ENCODE measurements at regions not wholly inside any gene's neighbourhood (a gene's known extent, or its start where the extent isn't known, plus 50 kb on each side); places are given as distances from the start of the nearest gene placed in this dataset.

DNA sequence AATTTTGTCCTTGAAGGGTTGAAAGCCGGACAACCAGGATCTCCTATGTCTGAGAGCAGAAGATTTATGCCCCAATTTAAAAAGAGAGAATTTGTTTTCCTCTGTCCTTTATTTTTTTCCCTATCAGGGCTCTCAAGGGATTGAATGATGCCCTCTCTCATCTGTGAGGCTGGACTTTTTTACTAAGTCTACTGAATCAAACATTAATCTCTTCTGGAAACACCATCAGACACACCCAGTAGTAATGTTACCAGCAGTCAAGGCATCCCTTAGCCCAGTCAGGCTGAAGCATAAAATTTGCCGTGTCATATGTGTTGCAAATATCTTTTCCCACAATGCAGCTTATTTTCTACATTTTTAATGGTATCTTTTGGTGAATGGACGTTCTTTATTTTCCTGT, 1497.9 kb downstream of the MAT2B start:
- TF ChIP-seq, protein P1, sequence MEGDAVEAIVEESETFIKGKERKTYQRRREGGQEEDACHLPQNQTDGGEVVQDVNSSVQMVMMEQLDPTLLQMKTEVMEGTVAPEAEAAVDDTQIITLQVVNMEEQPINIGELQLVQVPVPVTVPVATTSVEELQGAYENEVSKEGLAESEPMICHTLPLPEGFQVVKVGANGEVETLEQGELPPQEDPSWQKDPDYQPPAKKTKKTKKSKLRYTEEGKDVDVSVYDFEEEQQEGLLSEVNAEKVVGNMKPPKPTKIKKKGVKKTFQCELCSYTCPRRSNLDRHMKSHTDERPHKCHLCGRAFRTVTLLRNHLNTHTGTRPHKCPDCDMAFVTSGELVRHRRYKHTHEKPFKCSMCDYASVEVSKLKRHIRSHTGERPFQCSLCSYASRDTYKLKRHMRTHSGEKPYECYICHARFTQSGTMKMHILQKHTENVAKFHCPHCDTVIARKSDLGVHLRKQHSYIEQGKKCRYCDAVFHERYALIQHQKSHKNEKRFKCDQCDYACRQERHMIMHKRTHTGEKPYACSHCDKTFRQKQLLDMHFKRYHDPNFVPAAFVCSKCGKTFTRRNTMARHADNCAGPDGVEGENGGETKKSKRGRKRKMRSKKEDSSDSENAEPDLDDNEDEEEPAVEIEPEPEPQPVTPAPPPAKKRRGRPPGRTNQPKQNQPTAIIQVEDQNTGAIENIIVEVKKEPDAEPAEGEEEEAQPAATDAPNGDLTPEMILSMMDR (IDR thresholded peaks at IDR 0.05; ENCODE audit: poor library complexity, severe bottlenecking) = no peak
- ATAC-seq (ENCODE audit: low read depth) = no peak
- H3K27ac ChIP-seq (ENCODE audit: poor library complexity, severe bottlenecking) = no peak overlapping the region
- H3K27me3 ChIP-seq (ENCODE audit: insufficient read depth, poor library complexity, severe bottlenecking) = peaks cover 12% of the 10 kb centered on the region
- no peaks in the 10 kb centered on the region for H3K4me1 ChIP-seq (ENCODE audit: insufficient read depth, poor library complexity, severe bottlenecking)
- no peak overlapping the region for H3K4me3 ChIP-seq (ENCODE audit: severe bottlenecking)
- no peaks in the 10 kb centered on the region for H3K36me3 ChIP-seq (ENCODE audit: low read depth)
- DNase-seq (ENCODE audit: low spot score) = no peak
- no peaks in the 10 kb centered on the region for H3K9me3 ChIP-seq (ENCODE audit: severe bottlenecking)

DNA sequence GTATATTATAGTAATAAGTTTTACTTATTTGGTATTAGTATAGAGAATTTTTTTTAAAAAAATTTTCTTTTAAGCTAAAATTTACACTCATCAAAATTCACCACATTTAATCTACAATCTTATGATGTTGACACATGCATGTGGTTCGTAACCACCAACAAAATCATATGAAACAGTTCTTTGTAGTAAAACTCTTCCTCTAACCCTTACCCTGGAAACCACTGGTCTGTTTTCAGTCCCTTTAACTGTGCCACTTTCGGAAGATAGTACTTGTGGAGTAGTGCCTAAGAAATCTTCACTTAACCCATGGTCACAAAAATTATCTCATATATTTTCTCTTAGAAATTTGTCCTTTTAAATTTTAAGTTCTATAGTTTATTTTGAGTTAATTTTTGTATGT, 1498.8 kb downstream of the MAT2B start:
- Histone ChIP-seq H3K36me3 (ENCODE audit: low read depth) (no peaks in the 10 kb centered on the region), H3K27ac (ENCODE audit: poor library complexity, severe bottlenecking) (no peak overlapping the region), H3K27me3 (ENCODE audit: insufficient read depth, poor library complexity, severe bottlenecking) (peaks cover 12% of the 10 kb centered on the region), H3K4me3 (ENCODE audit: severe bottlenecking) (no peak overlapping the region), H3K4me1 (ENCODE audit: insufficient read depth, poor library complexity, severe bottlenecking) (no peaks in the 10 kb centered on the region), H3K9me3 (ENCODE audit: severe bottlenecking) (no peaks in the 10 kb centered on the region)
- TF ChIP-seq, protein P1 (IDR thresholded peaks at IDR 0.05; ENCODE audit: poor library complexity, severe bottlenecking) = no peak
- DNase-seq (ENCODE audit: low spot score) (no peak), ATAC-seq (ENCODE audit: low read depth) (no peak)

DNA sequence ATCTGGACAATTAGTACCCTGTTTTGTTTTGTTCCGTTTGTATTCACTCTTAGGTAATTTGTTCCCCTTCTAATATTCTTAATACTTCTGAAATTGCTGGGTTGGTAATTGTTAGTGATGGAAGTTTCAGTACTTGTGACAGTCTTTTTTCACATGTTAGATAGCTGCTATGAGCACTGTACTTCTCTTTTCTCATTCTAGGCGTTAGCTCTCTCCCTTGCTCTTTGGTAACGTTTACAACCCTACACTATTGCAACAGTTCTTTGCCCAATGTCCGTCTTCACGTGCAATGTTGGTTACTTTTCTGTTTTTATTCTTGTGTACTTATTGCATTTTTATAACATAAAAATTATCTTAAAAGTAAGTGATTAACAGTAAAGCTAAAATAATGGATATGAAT, 1509.0 kb downstream of the MAT2B start:
- Histone ChIP-seq H3K4me1 (ENCODE audit: insufficient read depth, poor library complexity, severe bottlenecking) (no peaks in the 10 kb centered on the region), H3K36me3 (ENCODE audit: low read depth) (no peaks in the 10 kb centered on the region), H3K9me3 (ENCODE audit: severe bottlenecking) (no peaks in the 10 kb centered on the region), H3K4me3 (ENCODE audit: severe bottlenecking) (no peak overlapping the region), H3K27me3 (ENCODE audit: insufficient read depth, poor library complexity, severe bottlenecking) (peaks cover 9% of the 10 kb centered on the region), H3K27ac (ENCODE audit: poor library complexity, severe bottlenecking) (no peak overlapping the region)
- TF ChIP-seq, protein P1 (IDR thresholded peaks at IDR 0.05; ENCODE audit: poor library complexity, severe bottlenecking) = no peak
- ATAC-seq (ENCODE audit: low read depth) (no peak), DNase-seq (ENCODE audit: low spot score) (no peak)

DNA sequence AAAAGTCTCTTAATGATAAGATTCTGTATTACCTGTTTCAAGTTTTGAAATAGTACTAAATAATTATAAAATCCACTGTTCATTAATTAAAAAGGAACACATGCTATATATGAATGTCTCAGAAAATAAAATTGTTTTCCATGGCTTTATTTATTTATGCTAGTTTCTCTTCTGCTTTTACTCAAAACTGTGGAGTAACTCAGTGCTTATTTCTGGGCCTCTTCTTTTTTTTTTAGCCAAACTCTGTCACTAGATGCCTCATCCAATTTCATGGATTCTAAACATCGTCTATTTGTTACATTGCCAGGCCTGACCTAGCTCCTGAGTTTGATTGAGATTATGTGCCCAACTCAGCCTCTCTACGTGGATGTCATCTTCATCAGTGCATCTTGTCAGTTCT, 1509.7 kb downstream of the MAT2B start:
- DNase-seq (ENCODE audit: low spot score) (no peak), ATAC-seq (ENCODE audit: low read depth) (no peak)
- no peak overlapping the region for H3K27ac ChIP-seq (ENCODE audit: poor library complexity, severe bottlenecking)
- H3K4me1 ChIP-seq (ENCODE audit: insufficient read depth, poor library complexity, severe bottlenecking) = no peaks in the 10 kb centered on the region
- H3K9me3 ChIP-seq (ENCODE audit: severe bottlenecking) = no peaks in the 10 kb centered on the region
- TF ChIP-seq, protein P1 (IDR thresholded peaks at IDR 0.05; ENCODE audit: poor library complexity, severe bottlenecking) = no peak
- no peak overlapping the region for H3K4me3 ChIP-seq (ENCODE audit: severe bottlenecking)
- H3K36me3 ChIP-seq (ENCODE audit: low read depth) = no peaks in the 10 kb centered on the region
- peaks cover 4% of the 10 kb centered on the region for H3K27me3 ChIP-seq (ENCODE audit: insufficient read depth, poor library complexity, severe bottlenecking)

DNA sequence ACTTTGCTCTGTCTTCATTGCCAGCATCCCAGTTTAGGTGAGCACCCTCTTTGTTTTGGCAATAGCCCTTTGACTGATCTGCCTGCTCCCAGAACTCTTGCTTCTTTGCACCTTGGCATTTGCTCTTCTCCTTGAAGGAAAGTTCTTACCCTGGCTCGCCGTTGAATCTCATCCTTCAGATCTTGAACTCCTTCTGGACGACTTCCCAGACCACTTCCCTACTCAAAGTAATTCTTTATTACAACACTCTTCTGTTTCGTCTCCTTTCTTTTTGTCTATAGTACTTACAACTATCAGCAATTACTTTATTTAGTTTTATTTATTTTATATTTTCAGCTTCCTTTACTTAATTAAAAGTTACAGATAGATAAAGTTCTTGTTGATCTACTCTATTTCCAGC, 1510.1 kb downstream of the MAT2B start:
- TF ChIP-seq, protein P1 (IDR thresholded peaks at IDR 0.05; ENCODE audit: poor library complexity, severe bottlenecking) = no peak
- H3K4me1 ChIP-seq (ENCODE audit: insufficient read depth, poor library complexity, severe bottlenecking) = no peaks in the 10 kb centered on the region
- H3K27ac ChIP-seq (ENCODE audit: poor library complexity, severe bottlenecking) = no peak overlapping the region
- H3K36me3 ChIP-seq (ENCODE audit: low read depth) = no peaks in the 10 kb centered on the region
- no peak for ATAC-seq (ENCODE audit: low read depth)
- H3K9me3 ChIP-seq (ENCODE audit: severe bottlenecking) = no peaks in the 10 kb centered on the region
- H3K27me3 ChIP-seq (ENCODE audit: insufficient read depth, poor library complexity, severe bottlenecking) = no peaks in the 10 kb centered on the region
- no peak for DNase-seq (ENCODE audit: low spot score)
- no peak overlapping the region for H3K4me3 ChIP-seq (ENCODE audit: severe bottlenecking)
